ENCODE measurements at regions not wholly inside any gene's neighbourhood (a gene's known extent, or its start where the extent isn't known, plus 50 kb on each side); places are given as distances from the start of the nearest gene placed in this dataset.
"Not testable (repeated sequence)": the region's sequence is repeated elsewhere in the genome, so short reads cannot be mapped to it uniquely, and the experiment has no call there.

GRCh38 chr2:21763501-21763900 is 639.7 kb downstream of the TDRD15 start:
- H3K36me3 ChIP-seq (ENCODE audit: insufficient read depth, low read length) = no peaks in the 10 kb centered on the region
- H3K9ac ChIP-seq (ENCODE audit: insufficient read length) = no peak overlapping the region
- TF ChIP-seq POLR2AphosphoS5 (IDR thresholded peaks at IDR 0.05; ENCODE audit: borderline replicate concordance, low read depth, low read length) (no peak), FOXP2 (optimal IDR thresholded peaks at IDR 0.05; ENCODE audit: control extremely low read depth, extremely low read length, insufficient read depth) (no peak), EZH2 (IDR thresholded peaks at IDR 0.05) (no peak)
- H3K27ac ChIP-seq = no peak overlapping the region
- H3K4me3 ChIP-seq = no peak overlapping the region
- no peaks in the 10 kb centered on the region for H3K9me3 ChIP-seq (ENCODE audit: low read depth, low read length)
- no peak for DNase-seq (ENCODE audit: low read depth, low spot score)

GRCh38 chr2:21770787-21771186 is 647.0 kb downstream of the TDRD15 start:
- H3K36me3 ChIP-seq (ENCODE audit: insufficient read depth, low read length) = no peaks in the 10 kb centered on the region
- DNase-seq (ENCODE audit: low read depth, low spot score) = no peak
- no peak overlapping the region for H3K27ac ChIP-seq
- TF ChIP-seq EZH2 (IDR thresholded peaks at IDR 0.05) = no peak
- TF ChIP-seq FOXP2 (optimal IDR thresholded peaks at IDR 0.05; ENCODE audit: control extremely low read depth, extremely low read length, insufficient read depth) = no peak
- TF ChIP-seq POLR2AphosphoS5 (IDR thresholded peaks at IDR 0.05; ENCODE audit: borderline replicate concordance, low read depth, low read length) = no peak
- H3K9ac ChIP-seq (ENCODE audit: insufficient read length) = no peak overlapping the region
- H3K9me3 ChIP-seq (ENCODE audit: low read depth, low read length) = no peaks in the 10 kb centered on the region
- H3K4me3 ChIP-seq = no peak overlapping the region

GRCh38 chr2:21772624-21773023 is 648.9 kb downstream of the TDRD15 start:
- H3K9me3 ChIP-seq (ENCODE audit: low read depth, low read length) = no peaks in the 10 kb centered on the region
- H3K36me3 ChIP-seq (ENCODE audit: insufficient read depth, low read length) = no peaks in the 10 kb centered on the region
- H3K4me3 ChIP-seq = no peak overlapping the region
- DNase-seq (ENCODE audit: low read depth, low spot score) = no peak
- TF ChIP-seq FOXP2 (optimal IDR thresholded peaks at IDR 0.05; ENCODE audit: control extremely low read depth, extremely low read length, insufficient read depth) = no peak
- no peak for TF ChIP-seq POLR2AphosphoS5 (IDR thresholded peaks at IDR 0.05; ENCODE audit: borderline replicate concordance, low read depth, low read length)
- TF ChIP-seq EZH2 (IDR thresholded peaks at IDR 0.05) = no peak
- H3K27ac ChIP-seq = no peak overlapping the region
- H3K9ac ChIP-seq (ENCODE audit: insufficient read length) = no peak overlapping the region

- no peaks in the 10 kb centered on the region for H3K9me3 ChIP-seq (ENCODE audit: low read depth, low read length)
- H3K27ac ChIP-seq = no peak overlapping the region
- DNase-seq (ENCODE audit: low read depth, low spot score) = no peak
- no peak overlapping the region for H3K9ac ChIP-seq (ENCODE audit: insufficient read length)
- H3K4me3 ChIP-seq = no peak overlapping the region
- no peaks in the 10 kb centered on the region for H3K36me3 ChIP-seq (ENCODE audit: insufficient read depth, low read length)
- TF ChIP-seq POLR2AphosphoS5 (IDR thresholded peaks at IDR 0.05; ENCODE audit: borderline replicate concordance, low read depth, low read length) (no peak), FOXP2 (optimal IDR thresholded peaks at IDR 0.05; ENCODE audit: control extremely low read depth, extremely low read length, insufficient read depth) (no peak), EZH2 (IDR thresholded peaks at IDR 0.05) (no peak)
Measured at GRCh38 chr2:21773168-21773567, 649.4 kb downstream of the TDRD15 start.

GRCh38 chr2:21774691-21775368 is 651.1 kb downstream of the TDRD15 start:
- Histone ChIP-seq H3K4me3 (no peak overlapping the region), H3K36me3 (ENCODE audit: insufficient read depth, low read length) (no peaks in the 10 kb centered on the region), H3K9ac (ENCODE audit: insufficient read length) (no peak overlapping the region), H3K9me3 (ENCODE audit: low read depth, low read length) (no peaks in the 10 kb centered on the region), H3K27ac (no peak overlapping the region)
- TF ChIP-seq FOXP2 (optimal IDR thresholded peaks at IDR 0.05; ENCODE audit: control extremely low read depth, extremely low read length, insufficient read depth) = no peak
- no peak for TF ChIP-seq POLR2AphosphoS5 (IDR thresholded peaks at IDR 0.05; ENCODE audit: borderline replicate concordance, low read depth, low read length)
- TF ChIP-seq EZH2 (IDR thresholded peaks at IDR 0.05) = no peak
- no peak for DNase-seq (ENCODE audit: low read depth, low spot score)

GRCh38 chr2:21779786-21780185 is 656.0 kb downstream of the TDRD15 start:
- Histone ChIP-seq H3K27ac (no peak overlapping the region), H3K4me3 (no peak overlapping the region), H3K9me3 (ENCODE audit: low read depth, low read length) (no peaks in the 10 kb centered on the region), H3K9ac (ENCODE audit: insufficient read length) (no peak overlapping the region), H3K36me3 (ENCODE audit: insufficient read depth, low read length) (no peaks in the 10 kb centered on the region)
- no peak for DNase-seq (ENCODE audit: low read depth, low spot score)
- TF ChIP-seq FOXP2 (optimal IDR thresholded peaks at IDR 0.05; ENCODE audit: control extremely low read depth, extremely low read length, insufficient read depth) = no peak
- no peak for TF ChIP-seq POLR2AphosphoS5 (IDR thresholded peaks at IDR 0.05; ENCODE audit: borderline replicate concordance, low read depth, low read length)
- TF ChIP-seq EZH2 (IDR thresholded peaks at IDR 0.05) = no peak

GRCh38 chr2:21781962-21782361 is 658.2 kb downstream of the TDRD15 start:
- no peak for DNase-seq (ENCODE audit: low read depth, low spot score)

GRCh38 chr2:21782866-21783265 is 659.1 kb downstream of the TDRD15 start:
- DNase-seq (ENCODE audit: low read depth, low spot score) = no peak
- Histone ChIP-seq H3K27ac (no peak overlapping the region), H3K9ac (ENCODE audit: insufficient read length) (no peak overlapping the region), H3K4me3 (no peak overlapping the region), H3K9me3 (ENCODE audit: low read depth, low read length) (no peaks in the 10 kb centered on the region), H3K36me3 (ENCODE audit: insufficient read depth, low read length) (no peaks in the 10 kb centered on the region)
- TF ChIP-seq EZH2 (IDR thresholded peaks at IDR 0.05) (no peak), FOXP2 (optimal IDR thresholded peaks at IDR 0.05; ENCODE audit: control extremely low read depth, extremely low read length, insufficient read depth) (no peak), POLR2AphosphoS5 (IDR thresholded peaks at IDR 0.05; ENCODE audit: borderline replicate concordance, low read depth, low read length) (no peak)

More at GRCh38 chr2:21781962-21782361, 658.2 kb downstream of the TDRD15 start:
- Histone ChIP-seq H3K36me3 (ENCODE audit: insufficient read depth, low read length) (no peaks in the 10 kb centered on the region), H3K4me3 (no peak overlapping the region), H3K27ac (no peak overlapping the region), H3K9ac (ENCODE audit: insufficient read length) (no peak overlapping the region), H3K9me3 (ENCODE audit: low read depth, low read length) (no peaks in the 10 kb centered on the region)
- no peak for TF ChIP-seq FOXP2 (optimal IDR thresholded peaks at IDR 0.05; ENCODE audit: control extremely low read depth, extremely low read length, insufficient read depth)

- H3K36me3 ChIP-seq (ENCODE audit: insufficient read depth, low read length) = no peaks in the 10 kb centered on the region
- no peak for TF ChIP-seq EZH2 (IDR thresholded peaks at IDR 0.05)
- no peak for TF ChIP-seq POLR2AphosphoS5 (IDR thresholded peaks at IDR 0.05; ENCODE audit: borderline replicate concordance, low read depth, low read length)
- TF ChIP-seq FOXP2 (optimal IDR thresholded peaks at IDR 0.05; ENCODE audit: control extremely low read depth, extremely low read length, insufficient read depth) = no peak
- no peaks in the 10 kb centered on the region for H3K9me3 ChIP-seq (ENCODE audit: low read depth, low read length)
- H3K9ac ChIP-seq (ENCODE audit: insufficient read length) = no peak overlapping the region
- no peak overlapping the region for H3K27ac ChIP-seq
- no peak for DNase-seq (ENCODE audit: low read depth, low spot score)
- H3K4me3 ChIP-seq = no peak overlapping the region
Measured at GRCh38 chr2:21787941-21788340, 664.2 kb downstream of the TDRD15 start.

GRCh38 chr2:21790311-21790710 is 666.5 kb downstream of the TDRD15 start:
- H3K27ac ChIP-seq; DNase-seq (ENCODE audit: low read depth, low spot score); H3K36me3 ChIP-seq (ENCODE audit: insufficient read depth, low read length); H3K9me3 ChIP-seq (ENCODE audit: low read depth, low read length); H3K4me3 ChIP-seq; H3K9ac ChIP-seq (ENCODE audit: insufficient read length): not testable (repeated sequence)

All from SK-N-MC (cell line).